H1 (cell line): ENCODE measurements at regions not wholly inside any gene's neighbourhood (a gene's known extent, or its start where the extent isn't known, plus 50 kb on each side); places are given as distances from the start of the nearest gene placed in this dataset.

Experiments used
- TF ChIP-seq, protein P1 (sequence below): fragments of 300-600 bp; sonication (generic); IDR thresholded peaks from 2 replicates; pipeline ENCODE4 v1.7.1; 2012; ENCODE audit warnings: low read length, moderate library complexity, mild to moderate bottlenecking, inconsistent platforms; ENCODE audit not compliant: insufficient replicate concordance

DNA sequence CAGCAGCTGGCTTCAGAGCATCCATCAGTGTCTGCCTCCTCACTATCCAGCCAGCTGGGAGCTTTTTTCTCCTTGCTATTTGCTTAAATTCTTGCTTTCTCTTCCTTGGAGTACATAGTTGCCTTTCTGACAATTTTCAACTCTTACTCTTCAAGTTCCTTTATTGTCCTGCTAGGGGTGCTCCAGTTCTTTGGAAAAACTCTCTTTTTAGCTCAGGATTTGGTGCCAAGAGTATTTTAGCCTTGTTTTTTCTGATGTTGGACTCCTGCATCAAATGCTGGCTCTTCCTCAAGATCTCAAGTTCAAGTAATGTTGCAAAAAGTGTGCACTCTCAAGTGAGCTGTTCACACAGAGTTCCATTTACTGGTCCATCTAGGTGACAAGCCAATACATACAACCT lies 126.4 kb downstream of the KDR start (continued):
- TF ChIP-seq, protein P1, sequence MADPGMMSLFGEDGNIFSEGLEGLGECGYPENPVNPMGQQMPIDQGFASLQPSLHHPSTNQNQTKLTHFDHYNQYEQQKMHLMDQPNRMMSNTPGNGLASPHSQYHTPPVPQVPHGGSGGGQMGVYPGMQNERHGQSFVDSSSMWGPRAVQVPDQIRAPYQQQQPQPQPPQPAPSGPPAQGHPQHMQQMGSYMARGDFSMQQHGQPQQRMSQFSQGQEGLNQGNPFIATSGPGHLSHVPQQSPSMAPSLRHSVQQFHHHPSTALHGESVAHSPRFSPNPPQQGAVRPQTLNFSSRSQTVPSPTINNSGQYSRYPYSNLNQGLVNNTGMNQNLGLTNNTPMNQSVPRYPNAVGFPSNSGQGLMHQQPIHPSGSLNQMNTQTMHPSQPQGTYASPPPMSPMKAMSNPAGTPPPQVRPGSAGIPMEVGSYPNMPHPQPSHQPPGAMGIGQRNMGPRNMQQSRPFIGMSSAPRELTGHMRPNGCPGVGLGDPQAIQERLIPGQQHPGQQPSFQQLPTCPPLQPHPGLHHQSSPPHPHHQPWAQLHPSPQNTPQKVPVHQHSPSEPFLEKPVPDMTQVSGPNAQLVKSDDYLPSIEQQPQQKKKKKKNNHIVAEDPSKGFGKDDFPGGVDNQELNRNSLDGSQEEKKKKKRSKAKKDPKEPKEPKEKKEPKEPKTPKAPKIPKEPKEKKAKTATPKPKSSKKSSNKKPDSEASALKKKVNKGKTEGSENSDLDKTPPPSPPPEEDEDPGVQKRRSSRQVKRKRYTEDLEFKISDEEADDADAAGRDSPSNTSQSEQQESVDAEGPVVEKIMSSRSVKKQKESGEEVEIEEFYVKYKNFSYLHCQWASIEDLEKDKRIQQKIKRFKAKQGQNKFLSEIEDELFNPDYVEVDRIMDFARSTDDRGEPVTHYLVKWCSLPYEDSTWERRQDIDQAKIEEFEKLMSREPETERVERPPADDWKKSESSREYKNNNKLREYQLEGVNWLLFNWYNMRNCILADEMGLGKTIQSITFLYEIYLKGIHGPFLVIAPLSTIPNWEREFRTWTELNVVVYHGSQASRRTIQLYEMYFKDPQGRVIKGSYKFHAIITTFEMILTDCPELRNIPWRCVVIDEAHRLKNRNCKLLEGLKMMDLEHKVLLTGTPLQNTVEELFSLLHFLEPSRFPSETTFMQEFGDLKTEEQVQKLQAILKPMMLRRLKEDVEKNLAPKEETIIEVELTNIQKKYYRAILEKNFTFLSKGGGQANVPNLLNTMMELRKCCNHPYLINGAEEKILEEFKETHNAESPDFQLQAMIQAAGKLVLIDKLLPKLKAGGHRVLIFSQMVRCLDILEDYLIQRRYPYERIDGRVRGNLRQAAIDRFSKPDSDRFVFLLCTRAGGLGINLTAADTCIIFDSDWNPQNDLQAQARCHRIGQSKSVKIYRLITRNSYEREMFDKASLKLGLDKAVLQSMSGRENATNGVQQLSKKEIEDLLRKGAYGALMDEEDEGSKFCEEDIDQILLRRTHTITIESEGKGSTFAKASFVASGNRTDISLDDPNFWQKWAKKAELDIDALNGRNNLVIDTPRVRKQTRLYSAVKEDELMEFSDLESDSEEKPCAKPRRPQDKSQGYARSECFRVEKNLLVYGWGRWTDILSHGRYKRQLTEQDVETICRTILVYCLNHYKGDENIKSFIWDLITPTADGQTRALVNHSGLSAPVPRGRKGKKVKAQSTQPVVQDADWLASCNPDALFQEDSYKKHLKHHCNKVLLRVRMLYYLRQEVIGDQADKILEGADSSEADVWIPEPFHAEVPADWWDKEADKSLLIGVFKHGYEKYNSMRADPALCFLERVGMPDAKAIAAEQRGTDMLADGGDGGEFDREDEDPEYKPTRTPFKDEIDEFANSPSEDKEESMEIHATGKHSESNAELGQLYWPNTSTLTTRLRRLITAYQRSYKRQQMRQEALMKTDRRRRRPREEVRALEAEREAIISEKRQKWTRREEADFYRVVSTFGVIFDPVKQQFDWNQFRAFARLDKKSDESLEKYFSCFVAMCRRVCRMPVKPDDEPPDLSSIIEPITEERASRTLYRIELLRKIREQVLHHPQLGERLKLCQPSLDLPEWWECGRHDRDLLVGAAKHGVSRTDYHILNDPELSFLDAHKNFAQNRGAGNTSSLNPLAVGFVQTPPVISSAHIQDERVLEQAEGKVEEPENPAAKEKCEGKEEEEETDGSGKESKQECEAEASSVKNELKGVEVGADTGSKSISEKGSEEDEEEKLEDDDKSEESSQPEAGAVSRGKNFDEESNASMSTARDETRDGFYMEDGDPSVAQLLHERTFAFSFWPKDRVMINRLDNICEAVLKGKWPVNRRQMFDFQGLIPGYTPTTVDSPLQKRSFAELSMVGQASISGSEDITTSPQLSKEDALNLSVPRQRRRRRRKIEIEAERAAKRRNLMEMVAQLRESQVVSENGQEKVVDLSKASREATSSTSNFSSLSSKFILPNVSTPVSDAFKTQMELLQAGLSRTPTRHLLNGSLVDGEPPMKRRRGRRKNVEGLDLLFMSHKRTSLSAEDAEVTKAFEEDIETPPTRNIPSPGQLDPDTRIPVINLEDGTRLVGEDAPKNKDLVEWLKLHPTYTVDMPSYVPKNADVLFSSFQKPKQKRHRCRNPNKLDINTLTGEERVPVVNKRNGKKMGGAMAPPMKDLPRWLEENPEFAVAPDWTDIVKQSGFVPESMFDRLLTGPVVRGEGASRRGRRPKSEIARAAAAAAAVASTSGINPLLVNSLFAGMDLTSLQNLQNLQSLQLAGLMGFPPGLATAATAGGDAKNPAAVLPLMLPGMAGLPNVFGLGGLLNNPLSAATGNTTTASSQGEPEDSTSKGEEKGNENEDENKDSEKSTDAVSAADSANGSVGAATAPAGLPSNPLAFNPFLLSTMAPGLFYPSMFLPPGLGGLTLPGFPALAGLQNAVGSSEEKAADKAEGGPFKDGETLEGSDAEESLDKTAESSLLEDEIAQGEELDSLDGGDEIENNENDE: no peak
